HepG2 (cell line): ENCODE measurements at regions not wholly inside any gene's neighbourhood (a gene's known extent, or its start where the extent isn't known, plus 50 kb on each side); places are given as distances from the start of the nearest gene placed in this dataset.

Experiments used
- ATAC-seq: fragments of 200-7000 bp; cut with Tn5 transposase; 3 replicates; pipeline ENCODE4 v1.9.1; 2020; ENCODE audit warnings: mild to moderate bottlenecking, moderate library complexity
- BruUV-seq: library from RNA; stranded (reverse); fragments of 400-500 nt; replicated peaks from 2 replicates; lab custom pipeline; 2021; lab: Mats Ljungman, UMichigan
- CTCF ChIA-PET: fragments of 300-600 bp; formaldehyde crosslinking; extraction: SDS; loops from one replicate; lab custom pipeline; 2021; ENCODE audit warnings: low total read pairs, inconsistent platforms, low intra/inter-chr PET ratio; lab: Yijun Ruan, JAX
- POLR2A ChIA-PET: fragments of 350-600 bp; sonication (Branson Sonifier 250); formaldehyde crosslinking; loops from one replicate; lab custom pipeline; 2020; ENCODE audit warnings: antibody characterized with exemption, inconsistent platforms; lab: Yijun Ruan, JAX
- DNase-seq: peaks from one replicate; pipeline ENCODE4 v3.0.0-alpha.2; 2015; ENCODE audit warnings: low spot score
- FAIRE-seq: peaks from 3 replicates; lab custom pipeline; 2011; peaks lifted over from hg19 to GRCh38; lab: Jason Lieb, UNC
- H2AFZ ChIP-seq: one replicate; pipeline ENCODE4 v1.6.1; 2011; ENCODE audit warnings: low read length, inconsistent platforms
- H3K27ac ChIP-seq: fragments of 300-600 bp; 3 replicates; pipeline ENCODE4 v1.8.0; 2011; ENCODE audit warnings: mixed run types, mild to moderate bottlenecking, mixed read lengths, low read length, inconsistent platforms; ENCODE audit not compliant: insufficient read depth; ENCODE audit errors: extremely low read length
- H3K27me3 ChIP-seq, 2 experiments: fragments of 200-600 bp in 1 of 2; 2 replicates in 1 of 2; 3 replicates in 1 of 2; pipeline versions ENCODE4 v1.6.0 to v1.8.0; 2011; ENCODE audit warnings: low read length in 2 of 2, mild to moderate bottlenecking in 2 of 2, moderate library complexity in 2 of 2, inconsistent platforms in 1 of 2; ENCODE audit not compliant: insufficient read depth in 2 of 2, control insufficient read depth in 1 of 2
- H3K36me3 ChIP-seq, 2 experiments: fragments of 200-600 bp in 1 of 2; replicated peaks in 1 of 2; 2 replicates in 1 of 2; 3 replicates in 1 of 2; pipeline versions ENCODE4 v1.5.1 to v1.8.0; 2011; ENCODE audit warnings: low read length in 2 of 2, inconsistent platforms in 1 of 2; ENCODE audit not compliant: insufficient read depth in 2 of 2, control insufficient read depth in 1 of 2
- H3K4me1 ChIP-seq: 2 replicates; pipeline ENCODE4 v1.5.1; 2012; ENCODE audit warnings: low read length, inconsistent platforms; ENCODE audit not compliant: insufficient read depth
- H3K4me2 ChIP-seq: 2 replicates; pipeline ENCODE4 v1.6.0; 2011; ENCODE audit warnings: low read depth, low read length, inconsistent platforms
- H3K4me3 ChIP-seq, 3 experiments: fragments of 200-600 bp in 1 of 3; sonication (generic), shearing (Covaris generic) in 1 of 3; replicated peaks in 1 of 3; 2 replicates each; pipeline ENCODE4 v1.5.1; 2011 to 2016; ENCODE audit warnings: low read length in 3 of 3, inconsistent platforms in 2 of 3, low read depth in 2 of 3, mild to moderate bottlenecking in 2 of 3, control low read depth in 1 of 3, mixed read lengths in 1 of 3; ENCODE audit not compliant: insufficient read depth in 1 of 3
- H3K79me2 ChIP-seq: one replicate; pipeline ENCODE4 v1.6.1; 2011; ENCODE audit warnings: low read length, inconsistent platforms; ENCODE audit not compliant: insufficient read depth
- H3K9ac ChIP-seq: 2 replicates; pipeline ENCODE4 v1.6.0; 2011; ENCODE audit warnings: mild to moderate bottlenecking, low read depth, low read length, inconsistent platforms; ENCODE audit not compliant: insufficient read depth
- H3K9me3 ChIP-seq: 2 replicates; pipeline ENCODE4 v1.5.1; 2012; ENCODE audit warnings: mild to moderate bottlenecking, low read length
- H4K20me1 ChIP-seq: 2 replicates; pipeline ENCODE4 v1.6.0; 2011; ENCODE audit warnings: inconsistent platforms, mild to moderate bottlenecking, low read length, moderate library complexity; ENCODE audit not compliant: insufficient read depth
- ADNP ChIP-seq: sonication (generic); formaldehyde crosslinking; IDR thresholded peaks from 2 replicates; pipeline ENCODE4 v1.4.0; 2020; ENCODE audit warnings: missing genetic modification reagents
- CEBPB ChIP-seq: IDR thresholded peaks from 2 replicates; pipeline ENCODE4 v1.6.1; 2011; ENCODE audit warnings: low read depth, low read length, improper control_type of control experiment, borderline replicate concordance
- CEBPG ChIP-seq: IDR thresholded peaks from 2 replicates; pipeline ENCODE4 v1.6.1; 2016
- FOXO1 ChIP-seq: sonication (generic); formaldehyde crosslinking; IDR thresholded peaks from 2 replicates; pipeline ENCODE4 v1.4.0; 2020; ENCODE audit warnings: missing genetic modification reagents
- NCOR1 ChIP-seq: fragments of 200-600 bp; sonication (generic); IDR thresholded peaks from 2 replicates; pipeline ENCODE4 v1.7.0; 2017; ENCODE audit warnings: antibody characterized with exemption, low read length, borderline replicate concordance
- NFE2L2 ChIP-seq: fragments of 150-350 bp; IDR thresholded peaks from 2 replicates; pipeline ENCODE4 v1.6.1; 2014; ENCODE audit warnings: low read length
- ZFP36 ChIP-seq: fragments of 150-350 bp; IDR thresholded peaks from 2 replicates; pipeline ENCODE4 v1.6.1; 2018; ENCODE audit warnings: borderline replicate concordance, low read length, low read depth; ENCODE audit not compliant: partially characterized antibody
- ZNF781 ChIP-seq: sonication (generic); formaldehyde crosslinking; IDR thresholded peaks from 2 replicates; pipeline ENCODE4 v1.5.1; 2020; ENCODE audit warnings: borderline replicate concordance, mild to moderate bottlenecking, missing genetic modification reagents; ENCODE audit errors: not compliant biosample characterization
- WGBS: methylation state at CpG from one replicate; pipeline ENCODE4 v1.1.6; 2017; ENCODE audit warnings: low lambda C conversion rate; 5-methylcytosine and 5-hydroxymethylcytosine counted together
- in situ Hi-C: cut with HindIII; loops from 2 replicates; pipeline ENCODE4 v1.10.0; 2017; ENCODE audit warnings: low pct_unique_long_range_greater_than_20kb; ENCODE audit not compliant: extremely low pct_ligation_motif_present
- intact Hi-C: fragments of 100-400 bp; cut with micrococcal nuclease; formaldehyde crosslinking; loops from one replicate; pipeline ENCODE4 v1.10.0; 2022; ENCODE audit not compliant: unreplicated experiment
- TF ChIP-seq, protein P1 (sequence below), 2 experiments: sonication (generic) in 1 of 2; formaldehyde crosslinking in 1 of 2; IDR thresholded peaks; 2 replicates each; pipeline versions ENCODE4 v1.5.1 to v1.6.1; 2011 to 2020; ENCODE audit warnings: borderline replicate concordance in 1 of 2, low read depth in 1 of 2, low read length in 1 of 2, mild to moderate bottlenecking in 1 of 2, missing genetic modification reagents in 1 of 2, moderate library complexity in 1 of 2
- TF ChIP-seq, protein P2 (sequence below): sonication (generic); formaldehyde crosslinking; IDR thresholded peaks from 2 replicates; pipeline ENCODE4 v1.5.0; 2020; ENCODE audit warnings: mild to moderate bottlenecking, missing genetic modification reagents, moderate library complexity

- in situ Hi-C loops (no loop called here), intact Hi-C loops (no loop called here)
- Histone ChIP-seq H3K36me3 (no peaks in the 10 kb centered on the region), H4K20me1 (no peaks in the 10 kb centered on the region), H3K4me3 (no peak overlapping the region), H2AFZ (no peak overlapping the region), H3K4me1 (no peaks in the 10 kb centered on the region), H3K79me2 (no peaks in the 10 kb centered on the region), H3K9ac (no peak overlapping the region), H3K9me3 (no peaks in the 10 kb centered on the region), H3K4me2 (no peak overlapping the region), H3K27ac (no peak overlapping the region), H3K27me3 (no peaks in the 10 kb centered on the region)
- TF ChIP-seq ZNF781 (CRISPR knock-in tag) = no peak
- no peak for TF ChIP-seq FOXO1
- TF ChIP-seq NCOR1 = no peak
- WGBS = 14% methylated on average over 8 of the region's 8 CpGs
- ChIA-PET CTCF (no interaction called here), POLR2A (no interaction called here)
- no peak for ATAC-seq
- BruUV-seq = no TSS peak
- DNase-seq = no peak
- no peak for FAIRE-seq
These were observed 344.9 kb downstream of the RBM43 start for GRCh38 chr2:150916467-150917396.

DNA sequence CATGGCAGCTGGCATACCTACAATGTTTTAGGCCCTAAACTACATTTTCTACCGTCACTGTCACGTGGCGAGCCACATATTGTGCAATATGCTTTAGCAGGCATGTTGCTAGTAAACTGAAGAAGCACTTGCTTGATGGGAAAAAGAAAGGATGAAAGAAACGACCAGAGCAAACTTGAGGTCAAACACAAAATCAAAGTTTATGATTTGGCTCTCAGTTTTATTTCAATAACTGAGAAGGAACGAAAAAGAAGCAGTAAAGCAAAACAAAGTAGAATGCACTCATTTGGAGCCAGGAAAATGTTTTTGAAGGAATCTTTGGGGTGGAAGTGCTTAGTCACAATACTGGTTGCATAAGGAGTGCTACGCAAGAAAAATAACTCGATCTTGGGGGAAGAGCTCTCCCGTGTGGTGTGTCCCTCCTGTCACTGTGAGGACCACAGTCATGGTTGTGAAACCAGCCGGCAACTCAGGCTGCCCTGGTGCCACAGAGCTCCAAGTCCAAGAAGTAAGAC lies 349.8 kb downstream of the RBM43 start:
- H3K27me3 ChIP-seq = no peaks in the 10 kb centered on the region
- H3K27ac ChIP-seq = no peak overlapping the region
- no peak for FAIRE-seq
- peak; percentile 24 for DNase-seq
- ChIA-PET CTCF (no interaction called here), POLR2A (no interaction called here)
- WGBS = 10% methylated on average over 8 of the region's 9 CpGs
- ATAC-seq = peak; percentile 79
- in situ Hi-C loops = no loop called here
- no TSS peak for BruUV-seq
- no peak overlapping the region for H3K4me3 ChIP-seq
- no peaks in the 10 kb centered on the region for H4K20me1 ChIP-seq
- H3K4me2 ChIP-seq = no peak overlapping the region
- TF ChIP-seq CEBPB (peak; percentile 90), ZFP36 (no peak), NFE2L2 (peak; percentile 18; the same call in 1 of the 2 replicates), ADNP (CRISPR knock-in tag) (no peak), CEBPG (CRISPR knock-in tag) (peak; percentile 36; the same call in 1 of the 2 replicates)
- TF ChIP-seq, protein P1, sequence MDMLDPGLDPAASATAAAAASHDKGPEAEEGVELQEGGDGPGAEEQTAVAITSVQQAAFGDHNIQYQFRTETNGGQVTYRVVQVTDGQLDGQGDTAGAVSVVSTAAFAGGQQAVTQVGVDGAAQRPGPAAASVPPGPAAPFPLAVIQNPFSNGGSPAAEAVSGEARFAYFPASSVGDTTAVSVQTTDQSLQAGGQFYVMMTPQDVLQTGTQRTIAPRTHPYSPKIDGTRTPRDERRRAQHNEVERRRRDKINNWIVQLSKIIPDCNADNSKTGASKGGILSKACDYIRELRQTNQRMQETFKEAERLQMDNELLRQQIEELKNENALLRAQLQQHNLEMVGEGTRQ (IDR thresholded peaks at IDR 0.05; ENCODE audit: low read depth, low read length) = peak; percentile 36; the same call in 1 of the 2 replicates
- TF ChIP-seq, protein P1 (CRISPR knock-in tag; IDR thresholded peaks at IDR 0.05; ENCODE audit: borderline replicate concordance) = no peak; the same call in 1 of the 2 replicates
- TF ChIP-seq, protein P2, sequence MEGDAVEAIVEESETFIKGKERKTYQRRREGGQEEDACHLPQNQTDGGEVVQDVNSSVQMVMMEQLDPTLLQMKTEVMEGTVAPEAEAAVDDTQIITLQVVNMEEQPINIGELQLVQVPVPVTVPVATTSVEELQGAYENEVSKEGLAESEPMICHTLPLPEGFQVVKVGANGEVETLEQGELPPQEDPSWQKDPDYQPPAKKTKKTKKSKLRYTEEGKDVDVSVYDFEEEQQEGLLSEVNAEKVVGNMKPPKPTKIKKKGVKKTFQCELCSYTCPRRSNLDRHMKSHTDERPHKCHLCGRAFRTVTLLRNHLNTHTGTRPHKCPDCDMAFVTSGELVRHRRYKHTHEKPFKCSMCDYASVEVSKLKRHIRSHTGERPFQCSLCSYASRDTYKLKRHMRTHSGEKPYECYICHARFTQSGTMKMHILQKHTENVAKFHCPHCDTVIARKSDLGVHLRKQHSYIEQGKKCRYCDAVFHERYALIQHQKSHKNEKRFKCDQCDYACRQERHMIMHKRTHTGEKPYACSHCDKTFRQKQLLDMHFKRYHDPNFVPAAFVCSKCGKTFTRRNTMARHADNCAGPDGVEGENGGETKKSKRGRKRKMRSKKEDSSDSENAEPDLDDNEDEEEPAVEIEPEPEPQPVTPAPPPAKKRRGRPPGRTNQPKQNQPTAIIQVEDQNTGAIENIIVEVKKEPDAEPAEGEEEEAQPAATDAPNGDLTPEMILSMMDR (CRISPR knock-in tag) = peak; percentile 25; the same call in 1 of the 2 replicates
- no peaks in the 10 kb centered on the region for H3K9me3 ChIP-seq
- no peaks in the 10 kb centered on the region for H3K79me2 ChIP-seq
- no peak overlapping the region for H2AFZ ChIP-seq
- intact Hi-C loops = no loop called here
- H3K9ac ChIP-seq = no peak overlapping the region
- H3K36me3 ChIP-seq = no peaks in the 10 kb centered on the region
- H3K4me1 ChIP-seq = no peaks in the 10 kb centered on the region
